ENCODE measurements at regions not wholly inside any gene's neighbourhood (a gene's known extent, or its start where the extent isn't known, plus 50 kb on each side); places are given as distances from the start of the nearest gene placed in this dataset.

GRCh38 chr20:18991012-18991411, 177.4 kb downstream of the SCP2D1 start:
- Mint-ChIP-seq H3K36me3 (ENCODE audit: low read depth) (no peaks in the 10 kb centered on the region), H3K4me1 (no peaks in the 10 kb centered on the region), H3K9me3 (peaks cover 17% of the 10 kb centered on the region), H3K27ac (no peak overlapping the region), H3K27me3 (ENCODE audit: low read depth, poor library complexity) (peaks cover 7% of the 10 kb centered on the region), H3K4me3 (no peak overlapping the region)
- no peak for TF ChIP-seq CTCF (IDR thresholded peaks at IDR 0.05)
- DNase-seq = no peak

GRCh38 chr20:18992418-18992817, 178.8 kb downstream of the SCP2D1 start:
- no peaks in the 10 kb centered on the region for H3K36me3 Mint-ChIP-seq (ENCODE audit: low read depth)
- no peaks in the 10 kb centered on the region for H3K4me1 Mint-ChIP-seq
- no peak for TF ChIP-seq CTCF (IDR thresholded peaks at IDR 0.05)
- H3K27me3 Mint-ChIP-seq (ENCODE audit: low read depth, poor library complexity) = peaks cover 7% of the 10 kb centered on the region
- peaks cover 17% of the 10 kb centered on the region for H3K9me3 Mint-ChIP-seq
- peak overlapping the region; percentile 40 for H3K27ac Mint-ChIP-seq
- no peak overlapping the region for H3K4me3 Mint-ChIP-seq
- DNase-seq = no peak

- H3K9me3 Mint-ChIP-seq = peaks cover 17% of the 10 kb centered on the region
- no peak for TF ChIP-seq CTCF (IDR thresholded peaks at IDR 0.05)
- DNase-seq = no peak
- no peak overlapping the region for H3K27ac Mint-ChIP-seq
- no peak overlapping the region for H3K4me3 Mint-ChIP-seq
- no peaks in the 10 kb centered on the region for H3K36me3 Mint-ChIP-seq (ENCODE audit: low read depth)
- H3K4me1 Mint-ChIP-seq = no peaks in the 10 kb centered on the region
- peaks cover 7% of the 10 kb centered on the region for H3K27me3 Mint-ChIP-seq (ENCODE audit: low read depth, poor library complexity)
These were observed 181.9 kb downstream of the SCP2D1 start for GRCh38 chr20:18995455-18995854.

- H3K4me1 Mint-ChIP-seq = no peaks in the 10 kb centered on the region
- no peaks in the 10 kb centered on the region for H3K27me3 Mint-ChIP-seq (ENCODE audit: low read depth, poor library complexity)
These were observed 185.5 kb downstream of the SCP2D1 start for GRCh38 chr20:18999086-18999485.

GRCh38 chr20:19000078-19000477, 186.5 kb downstream of the SCP2D1 start:
- no peaks in the 10 kb centered on the region for H3K36me3 Mint-ChIP-seq (ENCODE audit: low read depth)
- no peak for DNase-seq
- H3K27ac Mint-ChIP-seq = no peak overlapping the region
- peaks cover 4% of the 10 kb centered on the region for H3K27me3 Mint-ChIP-seq (ENCODE audit: low read depth, poor library complexity)
- H3K4me1 Mint-ChIP-seq = no peaks in the 10 kb centered on the region
- no peak overlapping the region for H3K4me3 Mint-ChIP-seq
- H3K9me3 Mint-ChIP-seq = no peaks in the 10 kb centered on the region
- no peak for TF ChIP-seq CTCF (IDR thresholded peaks at IDR 0.05)

More at GRCh38 chr20:18999086-18999485, 185.5 kb downstream of the SCP2D1 start:
- DNase-seq = no peak
- H3K4me3 Mint-ChIP-seq = no peak overlapping the region
- H3K36me3 Mint-ChIP-seq (ENCODE audit: low read depth) = no peaks in the 10 kb centered on the region
- no peak overlapping the region for H3K27ac Mint-ChIP-seq
- H3K9me3 Mint-ChIP-seq = peaks cover 4% of the 10 kb centered on the region
- no peak for TF ChIP-seq CTCF (IDR thresholded peaks at IDR 0.05)

GRCh38 chr20:19001177-19001576, 187.6 kb downstream of the SCP2D1 start:
- no peak for TF ChIP-seq CTCF (IDR thresholded peaks at IDR 0.05)
- H3K4me3 Mint-ChIP-seq = no peak overlapping the region
- H3K9me3 Mint-ChIP-seq = no peaks in the 10 kb centered on the region
- no peak for DNase-seq
- no peaks in the 10 kb centered on the region for H3K36me3 Mint-ChIP-seq (ENCODE audit: low read depth)
- H3K4me1 Mint-ChIP-seq = no peaks in the 10 kb centered on the region
- H3K27me3 Mint-ChIP-seq (ENCODE audit: low read depth, poor library complexity) = peaks cover 4% of the 10 kb centered on the region
- H3K27ac Mint-ChIP-seq = no peak overlapping the region
